Right lobe of liver (tissue), 6 donors: ENCODE measurements at regions not wholly inside any gene's neighbourhood (a gene's known extent, or its start where the extent isn't known, plus 50 kb on each side); places are given as distances from the start of the nearest gene placed in this dataset.

Experiments used
- ATAC-seq, 4 donors: fragments of 200-7000 bp; cut with Tn5 transposase; one replicate each; pipeline ENCODE4 v1.9.1; 2020; ENCODE audit warnings: mild to moderate bottlenecking in 4 of 4, moderate library complexity in 4 of 4
- DNase-seq, 3 donors: peaks; one replicate each; pipeline ENCODE4 v3.0.0-alpha.2; 2020
- H3K27ac ChIP-seq, 3 donors: fragments of 200-600 bp; one replicate each; pipeline ENCODE4 v1.8.0; 2022
- H3K27me3 ChIP-seq, 2 donors: fragments of 200-600 bp; one replicate each; pipeline ENCODE4 v1.8.0; 2022
- H3K36me3 ChIP-seq, 4 donors: fragments of 200-600 bp; sonication (generic) in 1 of 4; one replicate each; pipeline versions ENCODE4 v1.5.1 to v1.8.0; 2017 to 2022; ENCODE audit warnings: control low read depth in 1 of 4
- H3K4me1 ChIP-seq, 4 donors: fragments of 200-600 bp; sonication (generic) in 1 of 4; one replicate each; pipeline versions ENCODE4 v1.5.1 to v1.8.0; 2017 to 2022; ENCODE audit warnings: control low read depth in 1 of 4
- H3K4me3 ChIP-seq, 3 donors: fragments of 200-600 bp; one replicate each; pipeline ENCODE4 v1.8.0; 2022
- H3K9me3 ChIP-seq, 4 donors: fragments of 200-600 bp; sonication (generic) in 1 of 4; one replicate each; pipeline versions ENCODE4 v1.5.1 to v1.8.0; 2017 to 2022; ENCODE audit warnings: control low read depth in 1 of 4
- POLR2A ChIP-seq: fragments of 450-650 bp; IDR thresholded peaks from one replicate; pipeline ENCODE4 v1.6.1; 2017; ENCODE audit warnings: antibody characterized with exemption, mild to moderate bottlenecking
- WGBS: methylation state at CpG from one replicate; pipeline ENCODE4 v1.1.6; 2018; ENCODE audit warnings: low coverage, low lambda C conversion rate; ENCODE audit not compliant: insufficient coverage; ENCODE audit errors: missing lambda C conversion rate; 5-methylcytosine and 5-hydroxymethylcytosine counted together
- intact Hi-C, 2 donors: fragments of 100-400 bp; cut with DNase I; formaldehyde crosslinking; loops; one replicate each; pipeline versions ENCODE4 v1.11.2 to v1.14.1; 2022
- TF ChIP-seq, protein P1 (sequence below), 4 donors: fragments of 200-600 bp in 3 of 4; fragments of 450-650 bp in 1 of 4; IDR thresholded peaks; one replicate each; pipeline versions ENCODE4 v1.5.1 to v1.8.0; 2016 to 2022; ENCODE audit warnings: antibody characterized with exemption in 4 of 4, mild to moderate bottlenecking in 2 of 4
- donor health status: DM: no; HTN: yes; CAD: no.
- donor health status: DM: no; HTN: no; CAD: no.
- donor health status: DM: no; HTN: no; CAD: no.
- donor health status: DM: no; HTN: yes; CAD: no.
- donor health status: DM: no; HTN: yes; CAD: no.

DNA sequence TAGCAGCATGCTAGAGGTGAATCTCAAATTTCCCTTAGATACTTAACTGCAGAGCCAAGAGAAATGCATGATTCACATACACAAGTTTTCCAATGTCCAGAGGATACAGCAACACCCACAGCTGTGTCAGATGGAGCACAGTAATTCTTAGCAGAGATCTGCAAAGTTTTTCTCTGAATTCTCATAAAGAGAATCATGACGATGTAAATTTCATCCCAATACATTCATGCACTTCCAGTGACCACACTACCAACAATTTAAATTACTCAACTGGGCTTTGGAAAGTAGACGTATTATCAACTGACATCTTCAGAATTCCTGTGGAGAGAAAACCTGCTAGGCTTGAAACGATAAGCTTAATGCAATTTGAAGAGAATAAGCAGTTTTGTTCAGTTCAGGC is 378.8 kb upstream of the TLE4 start:
- DNase-seq (no peak), ATAC-seq (no peak)
- Histone ChIP-seq H3K4me3 (no peak overlapping the region), H3K27ac (no peak overlapping the region), H3K4me1 (no peaks in the 10 kb centered on the region), H3K27me3 (no peaks in the 10 kb centered on the region), H3K36me3 (no peaks in the 10 kb centered on the region), H3K9me3 (no peaks in the 10 kb centered on the region)
- intact Hi-C loops: no loop called here
- TF ChIP-seq POLR2A: no peak
- TF ChIP-seq, protein P1, sequence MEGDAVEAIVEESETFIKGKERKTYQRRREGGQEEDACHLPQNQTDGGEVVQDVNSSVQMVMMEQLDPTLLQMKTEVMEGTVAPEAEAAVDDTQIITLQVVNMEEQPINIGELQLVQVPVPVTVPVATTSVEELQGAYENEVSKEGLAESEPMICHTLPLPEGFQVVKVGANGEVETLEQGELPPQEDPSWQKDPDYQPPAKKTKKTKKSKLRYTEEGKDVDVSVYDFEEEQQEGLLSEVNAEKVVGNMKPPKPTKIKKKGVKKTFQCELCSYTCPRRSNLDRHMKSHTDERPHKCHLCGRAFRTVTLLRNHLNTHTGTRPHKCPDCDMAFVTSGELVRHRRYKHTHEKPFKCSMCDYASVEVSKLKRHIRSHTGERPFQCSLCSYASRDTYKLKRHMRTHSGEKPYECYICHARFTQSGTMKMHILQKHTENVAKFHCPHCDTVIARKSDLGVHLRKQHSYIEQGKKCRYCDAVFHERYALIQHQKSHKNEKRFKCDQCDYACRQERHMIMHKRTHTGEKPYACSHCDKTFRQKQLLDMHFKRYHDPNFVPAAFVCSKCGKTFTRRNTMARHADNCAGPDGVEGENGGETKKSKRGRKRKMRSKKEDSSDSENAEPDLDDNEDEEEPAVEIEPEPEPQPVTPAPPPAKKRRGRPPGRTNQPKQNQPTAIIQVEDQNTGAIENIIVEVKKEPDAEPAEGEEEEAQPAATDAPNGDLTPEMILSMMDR (IDR thresholded peaks at IDR 0.05): no peak
- WGBS: 68% methylated on average over 3 of the region's 3 CpGs

DNA sequence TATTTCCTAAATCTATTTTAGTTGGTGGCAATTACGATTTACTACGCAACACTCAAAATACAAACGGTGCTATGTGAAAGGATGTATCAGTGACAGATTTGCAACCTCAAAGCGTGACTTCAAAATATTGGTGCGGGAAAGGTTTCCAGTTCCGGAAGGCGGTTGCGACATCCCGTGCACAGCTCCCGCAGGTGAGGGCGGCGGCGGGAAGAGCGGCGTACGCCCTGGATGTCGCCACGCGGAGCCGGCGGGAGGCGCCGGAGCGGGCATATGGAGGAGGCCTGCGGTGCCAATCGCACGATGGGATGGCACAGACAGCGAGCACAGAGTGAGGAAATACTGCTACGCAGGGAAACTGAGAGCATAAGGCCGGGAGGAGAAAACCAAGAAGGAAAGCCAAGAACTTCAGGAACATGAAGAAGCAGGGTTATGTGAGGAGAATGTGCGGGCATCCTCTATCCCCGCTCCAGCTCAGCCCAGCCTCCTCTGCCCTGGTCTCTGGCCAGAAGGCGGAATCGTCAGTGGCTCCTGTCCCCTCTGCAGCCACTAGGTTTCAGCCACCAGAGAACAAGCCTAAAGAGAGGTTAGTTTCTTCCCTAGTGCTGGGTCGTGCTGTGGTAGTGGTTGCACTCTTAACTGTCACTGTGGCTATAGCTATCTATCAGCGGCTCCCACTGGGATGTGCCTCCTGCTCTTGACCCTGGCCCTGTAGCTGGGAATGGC is 378.1 kb upstream of the TLE4 start:
- WGBS: 89% methylated on average over 26 of the region's 36 CpGs
- Histone ChIP-seq H3K27me3 (no peaks in the 10 kb centered on the region), H3K36me3 (no peaks in the 10 kb centered on the region)

GRCh38 chr9:79195879-79196278 is 375.9 kb upstream of the TLE4 start:
- no peak for DNase-seq
- no peak for ATAC-seq
- intact Hi-C loops: no loop called here
- H3K27ac ChIP-seq: no peak overlapping the region
- H3K36me3 ChIP-seq: no peaks in the 10 kb centered on the region
- no peaks in the 10 kb centered on the region for H3K4me1 ChIP-seq
- H3K9me3 ChIP-seq: no peaks in the 10 kb centered on the region
- H3K4me3 ChIP-seq: no peak overlapping the region
- H3K27me3 ChIP-seq: no peaks in the 10 kb centered on the region
- TF ChIP-seq, protein P1 (IDR thresholded peaks at IDR 0.05): no peak
- no peak for TF ChIP-seq POLR2A

More for the DNA sequence above, 378.1 kb upstream of the TLE4 start:
- H3K4me3 ChIP-seq: no peak overlapping the region
- H3K27ac ChIP-seq: no peak overlapping the region
- DNase-seq: no peak
- no peaks in the 10 kb centered on the region for H3K9me3 ChIP-seq
- H3K4me1 ChIP-seq: no peaks in the 10 kb centered on the region
- TF ChIP-seq POLR2A: no peak
- TF ChIP-seq, protein P1 (IDR thresholded peaks at IDR 0.05): no peak
- ATAC-seq: no peak
- intact Hi-C loops: no loop called here

- no peaks in the 10 kb centered on the region for H3K4me1 ChIP-seq
- intact Hi-C loops: no loop called here
- H3K27ac ChIP-seq: no peak overlapping the region
- H3K36me3 ChIP-seq: no peaks in the 10 kb centered on the region
- H3K27me3 ChIP-seq: no peaks in the 10 kb centered on the region
- 50% methylated on average over 1 of the region's 1 CpG for WGBS
- no peak for ATAC-seq
- TF ChIP-seq, protein P1 (IDR thresholded peaks at IDR 0.05): no peak
- no peak for TF ChIP-seq POLR2A
- DNase-seq: no peak
- H3K9me3 ChIP-seq: no peaks in the 10 kb centered on the region
- no peak overlapping the region for H3K4me3 ChIP-seq
Observed at GRCh38 chr9:79196606-79197005, 375.2 kb upstream of the TLE4 start.

- Histone ChIP-seq H3K4me1 (no peaks in the 10 kb centered on the region), H3K9me3 (no peaks in the 10 kb centered on the region), H3K4me3 (no peak overlapping the region), H3K27me3 (no peaks in the 10 kb centered on the region), H3K27ac (no peak overlapping the region), H3K36me3 (no peaks in the 10 kb centered on the region)
- TF ChIP-seq, protein P1 (IDR thresholded peaks at IDR 0.05): no peak
- TF ChIP-seq POLR2A: no peak
- WGBS: 27% methylated on average over 1 of the region's 1 CpG
- intact Hi-C loops: no loop called here
- DNase-seq (no peak), ATAC-seq (no peak)
Observed at GRCh38 chr9:79200336-79200735, 371.4 kb upstream of the TLE4 start.
